PC-9 (cell line): ENCODE measurements at regions not wholly inside any gene's neighbourhood (a gene's known extent, or its start where the extent isn't known, plus 50 kb on each side); places are given as distances from the start of the nearest gene placed in this dataset.

Experiments
- EZH2 ChIP-seq: fragments of 200-600 bp; sonication (generic); IDR thresholded peaks from 2 replicates; pipeline ENCODE4 v1.8.0; 2017; ENCODE audit warnings: antibody characterized with exemption, low read depth
- TF ChIP-seq, protein P1 (sequence below): fragments of 200-600 bp; sonication (generic); conservative IDR thresholded peaks from 2 replicates; pipeline ENCODE4 v1.6.1; 2017; ENCODE audit warnings: mixed run types, antibody characterized with exemption, mild to moderate bottlenecking, moderate library complexity

DNA sequence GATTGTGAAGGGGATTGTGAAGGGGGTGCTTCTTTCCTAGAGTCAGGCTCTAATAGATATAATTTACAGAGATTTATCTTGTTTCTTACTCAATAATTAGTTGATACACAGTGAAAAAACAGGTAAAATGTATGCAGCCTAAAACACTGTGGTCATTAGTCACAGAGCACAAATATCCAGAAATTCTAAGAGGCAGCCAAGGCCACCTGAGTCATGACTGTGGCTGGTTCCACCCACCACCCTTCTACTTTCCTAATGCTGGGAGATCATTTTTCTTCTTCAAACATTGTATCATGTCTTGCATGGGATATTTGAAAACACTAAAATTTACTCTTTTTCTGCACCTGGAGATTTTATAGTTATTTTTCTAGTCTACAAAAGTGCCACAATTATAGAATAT, 181.6 kb downstream of the OTOR start:
- TF ChIP-seq, protein P1, sequence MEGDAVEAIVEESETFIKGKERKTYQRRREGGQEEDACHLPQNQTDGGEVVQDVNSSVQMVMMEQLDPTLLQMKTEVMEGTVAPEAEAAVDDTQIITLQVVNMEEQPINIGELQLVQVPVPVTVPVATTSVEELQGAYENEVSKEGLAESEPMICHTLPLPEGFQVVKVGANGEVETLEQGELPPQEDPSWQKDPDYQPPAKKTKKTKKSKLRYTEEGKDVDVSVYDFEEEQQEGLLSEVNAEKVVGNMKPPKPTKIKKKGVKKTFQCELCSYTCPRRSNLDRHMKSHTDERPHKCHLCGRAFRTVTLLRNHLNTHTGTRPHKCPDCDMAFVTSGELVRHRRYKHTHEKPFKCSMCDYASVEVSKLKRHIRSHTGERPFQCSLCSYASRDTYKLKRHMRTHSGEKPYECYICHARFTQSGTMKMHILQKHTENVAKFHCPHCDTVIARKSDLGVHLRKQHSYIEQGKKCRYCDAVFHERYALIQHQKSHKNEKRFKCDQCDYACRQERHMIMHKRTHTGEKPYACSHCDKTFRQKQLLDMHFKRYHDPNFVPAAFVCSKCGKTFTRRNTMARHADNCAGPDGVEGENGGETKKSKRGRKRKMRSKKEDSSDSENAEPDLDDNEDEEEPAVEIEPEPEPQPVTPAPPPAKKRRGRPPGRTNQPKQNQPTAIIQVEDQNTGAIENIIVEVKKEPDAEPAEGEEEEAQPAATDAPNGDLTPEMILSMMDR, result no peak
- no peak for TF ChIP-seq EZH2
